Adrenal gland (tissue), 9 donors: ENCODE measurements at regions not wholly inside any gene's neighbourhood (a gene's known extent, or its start where the extent isn't known, plus 50 kb on each side); places are given as distances from the start of the nearest gene placed in this dataset.

Experiments
- DNase-seq, 7 donors: peaks; one replicate each; pipeline ENCODE4 v3.0.0-alpha.2; 2019 to 2020
- H3K27ac ChIP-seq, 5 donors: fragments of 200-600 bp; sonication (generic) in 4 of 5; 1 replicate in 3 of 5; 2 replicates in 2 of 5; pipeline versions ENCODE4 v1.5.1 to v1.8.0; 2016 to 2020; ENCODE audit warnings: mild to moderate bottlenecking in 1 of 5
- H3K27me3 ChIP-seq: fragments of 200-600 bp; 2 replicates; pipeline ENCODE4 v1.8.0; 2021
- H3K36me3 ChIP-seq, 2 donors: fragments of 200-600 bp; replicated peaks in 1 of 2; 1 replicate in 1 of 2; 2 replicates in 1 of 2; pipeline versions ENCODE4 v1.5.1 to v1.8.0; 2018 to 2022
- H3K4me1 ChIP-seq, 2 donors: fragments of 200-600 bp; replicated peaks in 1 of 2; 1 replicate in 1 of 2; 2 replicates in 1 of 2; pipeline versions ENCODE4 v1.5.1 to v1.8.0; 2018 to 2021
- H3K4me3 ChIP-seq, 4 donors: fragments of 200-600 bp; sonication (generic) in 3 of 4; one replicate each; pipeline ENCODE4 v1.5.1; 2016 to 2018
- H3K9me3 ChIP-seq, 3 donors: fragments of 200-600 bp; sonication (generic) in 1 of 3; replicated peaks in 1 of 3; 1 replicate in 2 of 3; 2 replicates in 1 of 3; pipeline versions ENCODE4 v1.5.1 to v1.8.0; 2016 to 2021
- CTCF ChIP-seq, 6 experiments: fragments of 450-650 bp in 4 of 6; fragments of 200-600 bp in 2 of 6; sonication (generic) in 1 of 6; IDR thresholded peaks; 1 replicate in 5 of 6; 2 replicates in 1 of 6; pipeline versions ENCODE4 v1.5.1 to v1.8.0; 2016 to 2021; ENCODE audit warnings: antibody characterized with exemption in 6 of 6, mild to moderate bottlenecking in 2 of 6, moderate library complexity in 1 of 6
- POLR2A ChIP-seq, 2 donors: fragments of 450-650 bp; IDR thresholded peaks; one replicate each; pipeline ENCODE4 v1.6.1; 2017; ENCODE audit warnings: antibody characterized with exemption in 2 of 2, mild to moderate bottlenecking in 2 of 2, moderate library complexity in 1 of 2
- WGBS, 4 donors: extraction: QIAGEN DNeasy Blood & Tissue Kit in 2 of 4; methylation state at CpG; one replicate each; pipeline versions ENCODE4 v1.1.5 to v1.1.7; 2013 to 2017; 5-methylcytosine and 5-hydroxymethylcytosine counted together
- intact Hi-C, 2 donors: fragments of 100-400 bp; cut with DNase I; formaldehyde crosslinking; loops; one replicate each; pipeline versions ENCODE4 v1.14.1 to v1.15.0; 2022 to 2023
- donor health status: healthy with polysubstance abuse.
- donor health status: Bipolar disorder and iron deficiency.
- donor health status: DM: yes; HTN: yes; CAD: no.
- donor health status: DM: no; HTN: no; CAD: no.
- donor health status: DM: no; HTN: no; CAD: no.

DNA sequence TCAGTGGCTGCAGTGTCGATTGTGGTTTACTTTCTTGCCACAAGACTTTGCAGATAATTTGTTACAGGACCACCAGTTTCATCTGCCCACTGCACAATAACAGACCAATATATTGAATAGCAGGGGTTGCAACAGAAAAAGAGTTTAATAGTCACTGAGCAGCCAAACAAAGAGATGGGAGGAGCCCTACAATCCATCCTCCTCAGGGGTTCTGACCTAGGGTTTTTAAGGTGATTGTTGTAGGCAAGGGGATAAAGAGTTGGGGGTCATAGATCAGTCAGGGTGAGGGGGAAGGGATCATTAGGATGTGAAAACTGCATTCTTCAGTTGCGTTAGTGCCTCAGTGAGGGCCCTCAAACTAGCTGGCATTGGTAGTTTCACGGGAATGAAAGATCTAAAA lies 110.7 kb upstream of the OLFM3 start:
- Histone ChIP-seq H3K9me3 (no peaks in the 10 kb centered on the region), H3K36me3 (no peaks in the 10 kb centered on the region), H3K4me3 (no peak overlapping the region), H3K4me1 (no peaks in the 10 kb centered on the region), H3K27me3 (no peaks in the 10 kb centered on the region), H3K27ac (no peak overlapping the region)
- no peak for TF ChIP-seq CTCF (IDR thresholded peaks at IDR 0.05)
- TF ChIP-seq POLR2A (IDR thresholded peaks at IDR 0.05), result no peak
- 70 to 75% (median 73%) methylated on average over 3 of the region's 3 CpGs for WGBS, 4 donors
- DNase-seq, result no peak
- intact Hi-C loops, result no loop called here

DNA sequence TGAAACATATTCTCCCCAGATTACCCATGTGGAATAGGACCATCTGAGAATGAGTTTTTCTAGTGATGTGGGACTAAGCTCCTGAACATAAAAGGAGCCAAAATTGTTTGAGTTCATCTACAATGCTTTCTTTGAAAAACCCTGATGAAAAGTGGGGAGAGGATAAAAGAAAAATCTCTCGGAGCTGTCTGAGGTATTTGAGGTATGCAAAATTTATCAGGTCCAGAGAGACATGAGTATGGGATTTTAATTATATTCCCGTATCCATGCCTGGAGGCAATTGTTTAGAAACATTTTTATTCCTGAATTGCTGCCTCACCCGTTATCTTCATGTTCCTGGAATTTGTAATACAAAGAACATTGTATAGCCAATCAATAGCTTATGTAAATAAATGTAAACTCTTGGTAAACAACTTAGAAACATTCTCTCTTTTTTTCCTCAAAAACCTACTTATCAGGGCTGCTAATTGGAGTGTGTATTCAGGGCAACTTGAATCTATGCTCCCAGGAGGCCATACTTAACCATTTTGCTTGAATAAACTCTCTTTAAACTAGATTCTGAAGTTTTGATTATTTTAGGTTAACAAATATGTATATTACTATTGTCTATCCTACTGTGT lies 109.3 kb upstream of the OLFM3 start:
- no peaks in the 10 kb centered on the region for H3K27me3 ChIP-seq
- no peak overlapping the region for H3K27ac ChIP-seq
- WGBS, 4 donors, result 57 to 70% (median 65%) methylated on average over 3 of the region's 3 CpGs
- H3K9me3 ChIP-seq, result no peaks in the 10 kb centered on the region
- no peaks in the 10 kb centered on the region for H3K36me3 ChIP-seq
- H3K4me3 ChIP-seq, result no peak overlapping the region
- no peaks in the 10 kb centered on the region for H3K4me1 ChIP-seq
- no peak for DNase-seq
- intact Hi-C loops, result no loop called here
- TF ChIP-seq CTCF (IDR thresholded peaks at IDR 0.05) (no peak), POLR2A (IDR thresholded peaks at IDR 0.05) (no peak)

- Histone ChIP-seq H3K9me3 (no peaks in the 10 kb centered on the region), H3K27me3 (no peaks in the 10 kb centered on the region), H3K27ac (no peak overlapping the region), H3K4me1 (no peaks in the 10 kb centered on the region), H3K36me3 (no peaks in the 10 kb centered on the region), H3K4me3 (no peak overlapping the region)
- DNase-seq, result no peak
- TF ChIP-seq POLR2A (IDR thresholded peaks at IDR 0.05) (no peak), CTCF (IDR thresholded peaks at IDR 0.05) (no peak)
- intact Hi-C loops, result no loop called here
- WGBS, 4 donors, result 84 to 90% (median 89%) methylated on average over 4 of the region's 4 CpGs
Measured at GRCh38 chr1:102103646-102104045, 106.9 kb upstream of the OLFM3 start.

- H3K27me3 ChIP-seq, result no peaks in the 10 kb centered on the region
- no peaks in the 10 kb centered on the region for H3K9me3 ChIP-seq
- H3K4me1 ChIP-seq, result no peaks in the 10 kb centered on the region
- no peak overlapping the region for H3K4me3 ChIP-seq
- intact Hi-C loops, result no loop called here
- TF ChIP-seq CTCF (IDR thresholded peaks at IDR 0.05) (no peak), POLR2A (IDR thresholded peaks at IDR 0.05) (no peak)
- WGBS, 4 donors, result 65 to 90% (median 88%) methylated on average over 3 of the region's 3 CpGs
- DNase-seq, result no peak
- H3K36me3 ChIP-seq, result no peaks in the 10 kb centered on the region
- no peak overlapping the region for H3K27ac ChIP-seq
Measured at GRCh38 chr1:102102276-102102780, 105.6 kb upstream of the OLFM3 start.
